H9 (cell line): ENCODE measurements at regions not wholly inside any gene's neighbourhood (a gene's known extent, or its start where the extent isn't known, plus 50 kb on each side); places are given as distances from the start of the nearest gene placed in this dataset.

Experiments used
- DNase-seq: peaks from one replicate; pipeline ENCODE4 v3.0.0-alpha.2; 2017
- H2AFZ ChIP-seq: one replicate; pipeline ENCODE4 v1.6.1; 2013; ENCODE audit warnings: mild to moderate bottlenecking, low read length, control low read depth, moderate library complexity
- H2AK5ac ChIP-seq: 2 replicates; pipeline ENCODE4 v1.6.1; 2013; ENCODE audit warnings: low read length, control low read depth, mixed read lengths; ENCODE audit not compliant: insufficient read length
- H2BK120ac ChIP-seq: one replicate; pipeline ENCODE4 v1.6.1; 2013; ENCODE audit warnings: low read depth, mild to moderate bottlenecking, low read length, control low read depth, inconsistent platforms; ENCODE audit not compliant: poor library complexity, severe bottlenecking
- H2BK12ac ChIP-seq: 2 replicates; pipeline ENCODE4 v1.6.1; 2013; ENCODE audit warnings: low read length, control low read depth, mixed read lengths, low read depth; ENCODE audit not compliant: insufficient read length
- H2BK15ac ChIP-seq: 2 replicates; pipeline ENCODE4 v1.6.1; 2013; ENCODE audit warnings: low read depth, low read length, control low read depth
- H2BK20ac ChIP-seq: one replicate; pipeline ENCODE4 v1.6.1; 2013; ENCODE audit warnings: low read depth, mild to moderate bottlenecking, low read length, control low read depth, inconsistent platforms; ENCODE audit not compliant: poor library complexity, severe bottlenecking
- H2BK5ac ChIP-seq: 2 replicates; pipeline ENCODE4 v1.6.1; 2013; ENCODE audit warnings: low read length, control low read depth, mixed read lengths; ENCODE audit not compliant: insufficient read length
- H3K14ac ChIP-seq: 2 replicates; pipeline ENCODE4 v1.6.1; 2013; ENCODE audit warnings: low read length, control low read depth; ENCODE audit not compliant: insufficient read depth
- H3K18ac ChIP-seq: 2 replicates; pipeline ENCODE4 v1.6.1; 2013; ENCODE audit warnings: low read depth, mild to moderate bottlenecking, mixed read lengths, low read length, control low read depth; ENCODE audit not compliant: insufficient read length
- H3K23ac ChIP-seq: 2 replicates; pipeline ENCODE4 v1.6.1; 2013; ENCODE audit warnings: low read length, control low read depth, mixed read lengths, low read depth; ENCODE audit not compliant: insufficient read length
- H3K23me2 ChIP-seq: 2 replicates; pipeline ENCODE4 v1.6.1; 2013; ENCODE audit warnings: low read depth, mild to moderate bottlenecking, mixed read lengths, low read length, control low read depth; ENCODE audit not compliant: insufficient read length, poor library complexity, severe bottlenecking
- H3K27ac ChIP-seq: 2 replicates; pipeline ENCODE4 v1.5.1; 2013; ENCODE audit warnings: low read length, control low read depth, mixed read lengths, low read depth; ENCODE audit not compliant: insufficient read length
- H3K27me3 ChIP-seq: 2 replicates; pipeline ENCODE4 v1.6.1; 2013; ENCODE audit warnings: low read length, control low read depth, inconsistent platforms; ENCODE audit not compliant: insufficient read depth
- H3K4ac ChIP-seq: 2 replicates; pipeline ENCODE4 v1.6.1; 2013; ENCODE audit warnings: low read depth, mild to moderate bottlenecking, control low read depth, inconsistent platforms, low read length, moderate library complexity
- H3K4me1 ChIP-seq: 2 replicates; pipeline ENCODE4 v1.6.1; 2013; ENCODE audit warnings: low read length, control low read depth, inconsistent platforms; ENCODE audit not compliant: insufficient read depth
- H3K4me2 ChIP-seq: 2 replicates; pipeline ENCODE4 v1.6.1; 2013; ENCODE audit warnings: low read length, control low read depth, mixed read lengths; ENCODE audit not compliant: insufficient read length, insufficient read depth
- H3K56ac ChIP-seq: 2 replicates; pipeline ENCODE4 v1.6.1; 2013; ENCODE audit warnings: low read depth, mild to moderate bottlenecking, mixed read lengths, low read length, control low read depth; ENCODE audit not compliant: insufficient read length
- H3K79me1 ChIP-seq: 2 replicates; pipeline ENCODE4 v1.6.1; 2013; ENCODE audit warnings: low read depth, mild to moderate bottlenecking, moderate library complexity, low read length, control low read depth, inconsistent platforms; ENCODE audit not compliant: insufficient read depth, poor library complexity, severe bottlenecking
- H3K79me2 ChIP-seq: 2 replicates; pipeline ENCODE4 v1.6.1; 2013; ENCODE audit warnings: low read length, control low read depth, inconsistent platforms; ENCODE audit not compliant: insufficient read depth
- H3K9ac ChIP-seq: 2 replicates; pipeline ENCODE4 v1.6.1; 2013; ENCODE audit warnings: low read length, control low read depth, mixed read lengths; ENCODE audit not compliant: insufficient read length; ENCODE audit errors: extremely low read depth
- H3K9me3 ChIP-seq: one replicate; pipeline ENCODE4 v1.6.1; 2013; ENCODE audit warnings: low read depth, low read length, inconsistent platforms; ENCODE audit not compliant: control insufficient read depth
- H3T11ph ChIP-seq: one replicate; pipeline ENCODE4 v1.6.1; 2013; ENCODE audit warnings: mild to moderate bottlenecking, low read length, control low read depth, inconsistent platforms
- H4K20me1 ChIP-seq: one replicate; pipeline ENCODE4 v1.6.1; 2013; ENCODE audit not compliant: control insufficient read depth, insufficient read length, insufficient read depth
- H4K5ac ChIP-seq: 2 replicates; pipeline ENCODE4 v1.6.1; 2013; ENCODE audit warnings: low read depth, mild to moderate bottlenecking, mixed read lengths, low read length, control low read depth; ENCODE audit not compliant: insufficient read length
- H4K8ac ChIP-seq: replicated peaks from 2 replicates; pipeline ENCODE4 v1.6.1; 2013; ENCODE audit warnings: low read length, control low read depth, mixed read lengths, low read depth; ENCODE audit not compliant: insufficient read length
- H4K91ac ChIP-seq: 2 replicates; pipeline ENCODE4 v1.6.1; 2013; ENCODE audit warnings: low read depth, mild to moderate bottlenecking, moderate library complexity, mixed read lengths, low read length, control low read depth; ENCODE audit not compliant: insufficient read length
- H3K27ac Mint-ChIP-seq, 3 experiments: 2 replicates in 2 of 3; 3 replicates in 1 of 3; pipeline ENCODE4 v1.8.0; 2020 to 2021; ENCODE audit warnings: mixed read lengths in 3 of 3, mild to moderate bottlenecking in 1 of 3, moderate library complexity in 1 of 3
- H3K27me3 Mint-ChIP-seq: 2 replicates; pipeline ENCODE4 v1.8.0; 2021; ENCODE audit warnings: low read depth, mild to moderate bottlenecking, moderate library complexity, mixed read lengths
- H3K36me3 Mint-ChIP-seq, 3 experiments: 2 replicates in 2 of 3; 3 replicates in 1 of 3; pipeline ENCODE4 v1.8.0; 2020 to 2021; ENCODE audit warnings: low read depth in 3 of 3, mixed read lengths in 3 of 3; ENCODE audit not compliant: insufficient read depth in 1 of 3
- H3K4me1 Mint-ChIP-seq, 2 experiments: 2 replicates each; pipeline ENCODE4 v1.8.0; 2020; ENCODE audit warnings: mixed read lengths in 2 of 2
- H3K4me3 Mint-ChIP-seq, 2 experiments: 2 replicates in 1 of 2; 3 replicates in 1 of 2; pipeline ENCODE4 v1.8.0; 2020 to 2021; ENCODE audit warnings: mild to moderate bottlenecking in 2 of 2, mixed read lengths in 2 of 2, moderate library complexity in 1 of 2
- H3K9me3 Mint-ChIP-seq, 2 experiments: 2 replicates in 1 of 2; 3 replicates in 1 of 2; pipeline ENCODE4 v1.8.0; 2020; ENCODE audit warnings: mild to moderate bottlenecking in 2 of 2, mixed read lengths in 2 of 2, moderate library complexity in 1 of 2
- WGBS: extraction: QIAGEN DNeasy Blood & Tissue Kit; methylation state at CpG from one replicate; pipeline ENCODE4 v1.1.7; 2013; ENCODE audit warnings: missing lambda C conversion rate, low lambda C conversion rate, mixed read lengths; ENCODE audit not compliant: insufficient read length; ENCODE audit errors: extremely low coverage; 5-methylcytosine and 5-hydroxymethylcytosine counted together
- TF ChIP-seq, protein P1 (sequence below): fragments of 200-600 bp; sonication (generic); conservative IDR thresholded peaks from 3 replicates; pipeline ENCODE4 v1.8.0; 2021; ENCODE audit warnings: antibody characterized with exemption, mild to moderate bottlenecking

DNA sequence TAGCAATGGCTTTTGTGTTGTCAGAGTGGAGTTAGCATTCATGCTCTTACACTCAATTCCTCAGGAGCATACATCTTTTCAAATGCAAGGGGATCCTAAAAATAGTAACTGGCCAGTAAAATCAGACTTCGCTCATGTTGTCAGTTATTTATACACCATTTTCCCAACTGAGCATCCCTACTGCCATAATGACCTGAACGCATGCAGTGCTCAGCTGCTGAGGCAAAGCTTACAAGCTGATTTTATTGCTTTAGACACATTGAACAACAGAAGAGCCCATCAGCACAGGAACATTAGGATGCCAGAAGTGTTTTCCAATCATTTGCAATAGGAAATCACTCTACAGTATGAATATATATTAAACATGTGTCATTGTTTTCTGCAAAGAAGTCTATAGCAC lies 689.7 kb upstream of the BCHE start:
- Histone ChIP-seq H3K4me1 (no peaks in the 10 kb centered on the region), H2BK15ac (no peak overlapping the region), H2BK120ac (no peak overlapping the region), H4K20me1 (no peaks in the 10 kb centered on the region), H2BK20ac (no peak overlapping the region), H2AK5ac (no peak overlapping the region), H4K91ac (no peak overlapping the region), H3K23me2 (no peaks in the 10 kb centered on the region), H3K18ac (no peak overlapping the region), H3K79me2 (no peaks in the 10 kb centered on the region), H4K5ac (no peak overlapping the region), H3K23ac (no peak overlapping the region), H2AFZ (no peak overlapping the region), H2BK12ac (no peak overlapping the region), H3K27me3 (no peaks in the 10 kb centered on the region), H3K56ac (no peak overlapping the region), H3K79me1 (no peaks in the 10 kb centered on the region), H3K27ac (no peak overlapping the region), H3K9me3 (peaks cover 1% of the 10 kb centered on the region), H3K9ac (no peak overlapping the region), H3T11ph (no peak overlapping the region), H4K8ac (no peak overlapping the region), H3K4ac (no peak overlapping the region), H3K4me2 (no peak overlapping the region), H3K14ac (no peak overlapping the region), H2BK5ac (no peak overlapping the region)
- Mint-ChIP-seq H3K4me1 (peaks cover 4% of the 10 kb centered on the region in 2 experiments; a peak in 3 of 4 replicates), H3K4me3 (no peak overlapping the region), H3K27me3 (no peaks in the 10 kb centered on the region), H3K27ac (no peak overlapping the region), H3K9me3 (peaks cover 12 to 14% of the 10 kb centered on the region in 2 experiments), H3K36me3 (peaks cover 2 to 13% (median 11%) of the 10 kb centered on the region in 3 experiments; a peak in 5 of 7 replicates)
- TF ChIP-seq, protein P1, sequence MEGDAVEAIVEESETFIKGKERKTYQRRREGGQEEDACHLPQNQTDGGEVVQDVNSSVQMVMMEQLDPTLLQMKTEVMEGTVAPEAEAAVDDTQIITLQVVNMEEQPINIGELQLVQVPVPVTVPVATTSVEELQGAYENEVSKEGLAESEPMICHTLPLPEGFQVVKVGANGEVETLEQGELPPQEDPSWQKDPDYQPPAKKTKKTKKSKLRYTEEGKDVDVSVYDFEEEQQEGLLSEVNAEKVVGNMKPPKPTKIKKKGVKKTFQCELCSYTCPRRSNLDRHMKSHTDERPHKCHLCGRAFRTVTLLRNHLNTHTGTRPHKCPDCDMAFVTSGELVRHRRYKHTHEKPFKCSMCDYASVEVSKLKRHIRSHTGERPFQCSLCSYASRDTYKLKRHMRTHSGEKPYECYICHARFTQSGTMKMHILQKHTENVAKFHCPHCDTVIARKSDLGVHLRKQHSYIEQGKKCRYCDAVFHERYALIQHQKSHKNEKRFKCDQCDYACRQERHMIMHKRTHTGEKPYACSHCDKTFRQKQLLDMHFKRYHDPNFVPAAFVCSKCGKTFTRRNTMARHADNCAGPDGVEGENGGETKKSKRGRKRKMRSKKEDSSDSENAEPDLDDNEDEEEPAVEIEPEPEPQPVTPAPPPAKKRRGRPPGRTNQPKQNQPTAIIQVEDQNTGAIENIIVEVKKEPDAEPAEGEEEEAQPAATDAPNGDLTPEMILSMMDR: no peak
- no peak for DNase-seq
- no CpG with 5 or more reads among the region's 2 CpGs for WGBS
